ENCODE measurements at regions not wholly inside any gene's neighbourhood (a gene's known extent, or its start where the extent isn't known, plus 50 kb on each side); places are given as distances from the start of the nearest gene placed in this dataset.

DNA sequence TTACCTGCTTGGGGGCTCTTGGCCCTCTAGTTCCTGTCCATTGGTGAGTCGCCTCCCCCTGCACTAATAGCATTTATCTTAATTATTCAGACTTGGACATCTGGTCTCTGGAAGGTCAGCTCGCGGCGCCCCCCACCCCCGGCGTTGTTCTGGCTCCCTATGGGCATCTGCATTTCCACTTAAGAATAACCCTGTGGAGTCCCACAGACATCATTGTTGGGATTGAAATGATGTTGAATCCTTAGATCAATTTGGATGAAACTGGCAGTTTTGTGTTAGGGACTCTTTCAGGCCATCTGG, 313.8 kb upstream of the HS6ST1 start:
- no peak for DNase-seq (ENCODE audit: low spot score)

GRCh38 chr2:128633501-128633900, 314.8 kb upstream of the HS6ST1 start:
- no peak for DNase-seq (ENCODE audit: low spot score)

- DNase-seq (ENCODE audit: low spot score), result no peak
These were observed 316.8 kb upstream of the HS6ST1 start for GRCh38 chr2:128635361-128635900.

- DNase-seq (ENCODE audit: low spot score), result no peak
These were observed 318.1 kb upstream of the HS6ST1 start for GRCh38 chr2:128636802-128637147.

GRCh38 chr2:128637481-128638155, 318.9 kb upstream of the HS6ST1 start:
- DNase-seq (ENCODE audit: low spot score), result no peak

DNA sequence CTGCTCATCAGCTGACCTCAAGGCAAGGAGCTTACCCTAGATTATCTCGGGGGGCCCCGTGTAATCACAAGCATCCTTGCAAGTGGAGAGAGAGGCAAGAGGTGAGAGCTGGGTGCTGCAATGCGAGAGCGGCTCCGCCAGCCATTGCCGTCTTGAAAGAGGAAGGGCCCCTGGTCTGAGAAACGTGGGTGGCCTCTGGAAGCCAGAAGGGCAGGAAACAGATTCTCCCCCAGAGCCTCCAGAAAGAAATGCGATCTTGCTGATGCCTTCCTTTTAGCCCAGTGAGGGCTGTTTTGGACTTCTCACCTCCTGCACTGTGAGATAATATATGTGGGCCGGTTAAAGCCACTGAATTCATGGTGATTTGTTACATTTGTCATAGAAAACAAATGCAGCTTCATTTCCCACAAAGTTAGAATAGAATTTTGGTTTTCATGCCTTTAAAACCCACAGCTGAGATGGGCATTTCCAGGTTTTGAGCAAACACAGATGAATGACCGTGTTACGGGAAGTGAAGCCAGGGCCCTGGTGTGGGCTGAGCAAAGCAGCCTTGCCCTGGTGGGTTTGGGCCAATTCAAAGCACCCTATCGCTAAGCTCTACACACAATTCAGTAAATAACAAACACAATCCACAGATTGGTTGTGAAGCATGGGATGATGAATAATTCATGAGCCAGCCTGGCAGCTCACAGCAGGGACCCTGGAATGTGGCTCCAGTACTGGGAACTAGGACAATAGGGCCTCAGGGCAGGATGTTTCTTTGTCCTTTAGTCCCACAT, 319.9 kb upstream of the HS6ST1 start:
- no peak for DNase-seq (ENCODE audit: low spot score)

DNA sequence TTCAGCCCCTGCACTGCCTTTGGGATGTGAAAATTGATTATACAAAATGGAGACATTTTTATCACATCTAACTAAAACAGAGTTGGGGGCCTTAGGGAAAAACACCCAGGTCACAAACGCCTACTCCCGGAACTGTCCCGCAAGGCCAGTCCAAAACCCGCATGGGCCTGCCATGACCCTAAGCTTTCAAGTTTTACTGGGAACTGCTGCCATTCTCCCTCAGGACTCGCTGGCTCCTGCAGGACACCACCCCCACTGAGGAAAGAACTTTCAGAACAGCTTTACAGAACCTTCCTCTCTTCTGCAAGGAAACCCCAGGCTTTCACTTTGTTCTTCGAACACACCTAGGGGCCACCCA, 320.4 kb upstream of the HS6ST1 start:
- no peak for DNase-seq (ENCODE audit: low spot score)

DNA sequence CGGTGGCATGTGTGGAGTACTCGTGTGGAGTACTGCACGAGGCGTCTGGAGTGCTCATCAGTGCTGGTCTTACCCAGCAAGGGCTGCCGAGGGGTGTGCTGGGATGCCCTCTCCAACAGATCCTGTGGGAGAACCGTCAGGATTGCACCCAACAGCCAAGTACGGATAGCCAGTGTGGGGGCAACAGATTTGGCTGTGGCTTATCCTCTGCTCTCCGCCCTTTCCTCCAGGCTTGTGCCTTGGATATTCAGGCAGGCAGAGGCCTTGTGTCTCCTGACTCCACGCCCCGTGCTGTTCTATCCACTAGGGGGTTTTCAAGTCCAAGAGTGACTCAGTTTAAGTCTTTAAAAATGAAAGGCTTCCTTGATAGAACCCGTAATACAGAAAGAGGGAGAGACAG, 321.0 kb upstream of the HS6ST1 start:
- no peak for DNase-seq (ENCODE audit: low spot score)

- DNase-seq (ENCODE audit: low spot score), result no peak
These were observed 321.6 kb upstream of the HS6ST1 start for GRCh38 chr2:128640166-128640844.

- no peak for DNase-seq (ENCODE audit: low spot score)
These were observed 322.2 kb upstream of the HS6ST1 start for GRCh38 chr2:128640845-128641360.

GRCh38 chr2:128641421-128642080, 322.9 kb upstream of the HS6ST1 start:
- no peak for DNase-seq (ENCODE audit: low spot score)

DNA sequence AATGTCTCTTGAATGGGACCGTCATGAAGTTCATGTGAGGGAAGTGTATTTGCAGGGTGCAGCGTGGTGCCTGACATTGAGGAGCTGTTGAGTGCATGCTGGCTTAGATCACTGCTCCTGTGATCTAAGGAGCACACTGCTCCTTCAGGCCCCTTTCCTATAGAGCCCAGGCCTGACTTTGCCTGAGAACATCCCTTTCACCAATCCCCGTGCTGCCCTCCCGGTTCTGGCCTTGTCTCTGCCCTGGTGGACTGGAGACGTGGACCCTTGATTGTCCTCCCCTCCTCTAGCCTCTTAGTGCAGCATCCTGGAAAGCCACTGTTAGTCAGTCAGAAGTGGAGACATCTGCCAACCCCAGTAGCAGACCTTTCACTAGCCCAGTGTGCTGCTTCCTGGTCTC, 323.6 kb upstream of the HS6ST1 start:
- DNase-seq (ENCODE audit: low spot score), result no peak

DNA sequence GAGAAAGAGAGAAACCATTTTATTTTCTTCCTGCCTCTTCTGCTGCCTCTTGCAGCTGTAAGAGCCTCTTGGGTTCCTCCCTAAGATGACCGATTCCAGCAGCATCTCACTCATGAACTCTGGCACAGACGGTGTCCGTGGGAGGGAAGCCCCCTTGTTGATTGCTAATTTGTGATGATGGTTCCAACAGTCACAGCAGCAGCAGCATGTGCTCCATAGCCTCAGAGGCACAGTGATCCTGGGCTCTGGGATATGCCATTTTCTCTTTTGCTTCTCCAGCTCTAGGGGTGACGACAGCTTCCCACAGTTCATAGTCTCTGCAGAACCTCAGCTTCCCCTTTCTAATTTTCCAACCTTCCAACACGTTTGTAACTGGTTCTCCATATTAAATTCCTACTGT, 324.2 kb upstream of the HS6ST1 start:
- no peak for DNase-seq (ENCODE audit: low spot score)

DNA sequence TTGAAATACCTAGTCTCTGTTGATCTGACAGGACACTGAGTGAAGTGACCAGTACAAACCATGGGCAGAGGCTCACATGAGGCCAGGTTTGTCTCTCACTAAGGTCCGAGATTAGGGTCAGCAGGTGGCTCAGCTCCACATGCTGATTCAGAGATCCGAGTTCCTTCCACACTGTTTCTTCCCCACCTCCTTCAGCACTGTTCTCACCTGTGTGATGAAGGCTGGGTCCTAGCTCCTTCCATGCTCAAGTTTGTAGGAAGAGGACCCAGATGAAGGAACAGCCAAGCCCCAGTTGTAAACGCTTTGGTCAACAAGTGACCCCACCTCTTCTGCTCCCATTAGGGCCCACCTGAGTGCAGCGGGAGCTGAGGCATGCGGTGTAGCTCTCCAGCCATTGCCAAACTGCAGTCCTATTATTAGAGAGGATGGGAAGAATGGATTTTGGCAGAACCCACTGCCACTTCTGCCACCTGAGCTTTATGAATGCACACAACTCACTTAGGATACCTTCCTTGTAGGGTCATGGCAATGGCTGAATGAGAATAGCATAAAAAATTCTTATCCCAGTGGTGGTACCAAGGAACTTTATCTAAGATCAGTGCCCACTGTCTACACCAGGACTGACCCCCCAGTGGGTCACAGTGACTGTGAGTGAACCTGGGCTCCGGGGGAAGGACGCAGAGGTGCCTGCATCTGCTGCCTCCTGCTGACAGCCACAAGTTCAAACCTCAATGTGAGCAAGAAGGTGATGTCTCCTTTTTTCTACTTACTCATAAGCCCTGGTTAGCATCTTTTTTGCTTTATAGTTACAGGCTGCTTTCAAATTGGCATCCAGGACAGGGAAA, 324.8 kb upstream of the HS6ST1 start:
- no peak for DNase-seq (ENCODE audit: low spot score)

- no peak for DNase-seq (ENCODE audit: low spot score)
These were observed 325.5 kb upstream of the HS6ST1 start for GRCh38 chr2:128644156-128644555.

- no peak for DNase-seq (ENCODE audit: low spot score)
These were observed 326.1 kb upstream of the HS6ST1 start for GRCh38 chr2:128644718-128645256.

DNA sequence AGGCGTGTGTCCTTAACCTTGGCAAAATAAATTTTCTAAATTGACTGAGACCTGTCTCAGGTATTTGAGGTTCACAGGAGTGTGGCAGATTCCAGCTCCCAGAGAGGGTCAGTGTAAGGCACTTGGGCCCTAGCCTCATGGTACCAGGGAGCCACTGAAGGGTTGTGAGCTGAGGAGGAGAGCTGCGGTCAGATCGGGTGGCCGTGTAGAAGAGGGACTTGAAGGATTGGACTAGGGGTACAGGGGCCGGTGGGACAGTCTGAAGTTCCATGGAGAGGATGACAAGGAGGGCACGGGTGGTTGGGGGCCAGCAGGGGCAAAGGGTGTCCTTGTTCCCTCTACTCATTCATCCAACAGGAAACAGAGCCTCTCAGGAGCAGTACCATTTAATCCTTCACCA, 327.0 kb upstream of the HS6ST1 start:
- no peak for DNase-seq (ENCODE audit: low spot score)

DNA sequence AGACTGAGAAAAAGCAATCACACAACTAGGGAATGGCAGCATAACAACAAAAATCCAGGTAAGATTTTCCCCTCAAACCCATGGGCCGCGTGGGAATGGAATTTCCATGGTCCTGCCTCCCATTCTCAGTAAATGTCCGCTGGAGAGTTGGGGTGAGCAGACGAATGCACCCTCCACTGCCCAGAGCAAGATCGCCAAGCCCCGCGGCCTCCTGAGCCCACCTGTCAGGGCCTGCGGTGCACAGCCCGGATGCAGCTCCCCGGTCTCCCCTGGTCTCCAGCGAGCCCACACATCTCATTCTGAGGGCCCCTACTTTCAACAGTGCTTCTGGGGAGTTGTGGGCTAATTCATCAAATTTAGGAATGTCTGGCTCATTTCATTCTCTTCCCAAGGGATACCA, 327.4 kb upstream of the HS6ST1 start:
- no peak for DNase-seq (ENCODE audit: low spot score)

- DNase-seq (ENCODE audit: low spot score), result no peak
These were observed 328.0 kb upstream of the HS6ST1 start for GRCh38 chr2:128646691-128647090.

DNA sequence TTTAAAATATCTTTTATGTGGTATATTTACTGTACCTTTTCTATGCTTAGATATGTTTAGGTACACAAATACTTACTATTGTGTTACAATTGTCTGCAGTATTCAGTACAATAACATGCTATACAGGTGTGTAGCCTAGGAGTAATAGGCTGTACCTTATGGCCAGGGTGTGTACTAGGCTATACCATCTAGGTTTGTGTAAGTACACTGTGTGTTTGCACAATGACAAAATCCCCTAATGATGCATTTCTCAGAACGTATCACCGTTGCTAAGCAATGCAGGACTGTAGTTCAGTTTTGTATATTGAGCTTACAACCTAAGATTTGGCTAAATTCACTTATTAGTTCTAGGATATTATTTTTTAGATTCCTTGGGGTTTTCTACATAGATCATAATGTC, 332.3 kb upstream of the HS6ST1 start:
- DNase-seq (ENCODE audit: low spot score), result no peak

DNA sequence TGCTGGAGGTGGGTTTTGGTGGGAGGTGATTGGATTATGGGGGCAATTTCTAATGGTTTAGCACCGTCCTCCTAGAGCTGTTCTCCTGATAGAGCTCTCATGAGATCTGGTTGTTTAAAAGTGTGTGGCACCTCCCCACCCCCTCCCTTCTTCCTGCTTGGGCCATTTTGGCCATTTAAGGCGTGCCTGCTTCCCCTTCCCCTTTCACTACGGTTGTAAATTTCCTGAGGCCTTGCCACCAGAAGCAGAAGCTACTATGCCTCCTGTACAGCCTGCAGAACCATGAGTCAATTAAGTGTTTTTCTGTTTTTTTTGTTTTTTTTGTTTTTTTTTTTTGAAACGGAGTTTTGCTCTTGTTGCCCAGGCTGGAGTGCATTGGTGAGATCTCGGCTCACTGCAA, 335.7 kb upstream of the HS6ST1 start:
- no peak for DNase-seq (ENCODE audit: low spot score)
